HCT116 (cell line): ENCODE measurements at regions not wholly inside any gene's neighbourhood (a gene's known extent, or its start where the extent isn't known, plus 50 kb on each side); places are given as distances from the start of the nearest gene placed in this dataset.

Experiments
- ATAC-seq: fragments of 200-7000 bp; cut with Tn5 transposase; 2 replicates; pipeline ENCODE4 v1.9.1; 2020; ENCODE audit warnings: mild to moderate bottlenecking, moderate library complexity
- BruUV-seq: library from RNA; stranded (reverse); fragments of 400-500 nt; replicated peaks from 2 replicates; lab custom pipeline; 2021; lab: Mats Ljungman, UMichigan
- CTCF ChIA-PET: fragments of 300-600 bp; sonication (Branson Sonifier 250); formaldehyde crosslinking; loops from one replicate; lab custom pipeline; 2021; ENCODE audit warnings: antibody characterized with exemption; lab: Charles Lee
- POLR2A ChIA-PET: fragments of 300-600, 350-600 bp; sonication (Branson Sonifier 250); formaldehyde crosslinking; loops from one replicate; lab custom pipeline; 2021; ENCODE audit warnings: antibody characterized with exemption; lab: Charles Lee
- RAD21 ChIA-PET, 2 experiments: fragments of 300-600 bp; sonication (Branson Sonifier 250); formaldehyde crosslinking; loops; one replicate each; lab custom pipeline; 2023; ENCODE audit warnings: low total read pairs in 2 of 2; ENCODE audit not compliant: uncharacterized antibody in 2 of 2, unreplicated experiment in 2 of 2, low non-redundant PET in 1 of 2; lab: Charles Lee
- DNase-seq: peaks from one replicate; pipeline ENCODE4 v3.0.0-alpha.2; 2010; ENCODE audit warnings: low read depth, low spot score
- H2AFZ ChIP-seq: fragments of 200-600 bp; shearing (Covaris generic), sonication (generic); 2 replicates; pipeline ENCODE4 v1.6.1; 2017; ENCODE audit warnings: low read depth, mixed run types, mixed read lengths, antibody characterized with exemption, low read length; ENCODE audit not compliant: poor library complexity, severe bottlenecking
- H3K27ac ChIP-seq: 2 replicates; pipeline ENCODE4 v1.5.1; 2012; ENCODE audit warnings: low read depth, low read length
- H3K27me3 ChIP-seq: fragments of 200-600 bp; sonication (generic); 2 replicates; pipeline ENCODE4 v1.6.1; 2016; ENCODE audit warnings: mixed run types, low read length, mixed read lengths; ENCODE audit not compliant: insufficient read depth
- H3K36me3 ChIP-seq, 2 experiments: fragments of 200-500 bp in 1 of 2; fragments of 200-600 bp in 1 of 2; sonication (Bioruptor generic) in 1 of 2; sonication (generic) in 1 of 2; 2 replicates each; pipeline versions ENCODE4 v1.5.1 to v1.6.1; 2014 to 2016; ENCODE audit warnings: low read length in 2 of 2, inconsistent platforms in 1 of 2, mixed read lengths in 1 of 2, mixed run types in 1 of 2; ENCODE audit not compliant: insufficient read depth in 2 of 2, control insufficient read depth in 1 of 2
- H3K4me1 ChIP-seq, 2 experiments: fragments of 200-600 bp in 1 of 2; sonication (generic) in 1 of 2; 2 replicates each; pipeline versions ENCODE4 v1.5.1 to v1.6.1; 2012 to 2017; ENCODE audit warnings: low read length in 2 of 2, inconsistent platforms in 1 of 2, mild to moderate bottlenecking in 1 of 2, mixed read lengths in 1 of 2, mixed run types in 1 of 2, moderate library complexity in 1 of 2; ENCODE audit not compliant: insufficient read depth in 2 of 2, control insufficient read depth in 1 of 2
- H3K4me2 ChIP-seq: fragments of 200-600 bp; sonication (generic); 2 replicates; pipeline ENCODE4 v1.6.1; 2017; ENCODE audit warnings: mixed run types, low read length, mixed read lengths
- H3K4me3 ChIP-seq, 2 experiments: fragments of 200-600 bp in 1 of 2; sonication (generic) in 1 of 2; replicated peaks in 1 of 2; 2 replicates each; pipeline ENCODE4 v1.5.1; 2011 to 2016; ENCODE audit warnings: low read length in 2 of 2, control low read depth in 1 of 2, low read depth in 1 of 2, mild to moderate bottlenecking in 1 of 2, mixed read lengths in 1 of 2, mixed run types in 1 of 2
- H3K79me2 ChIP-seq: fragments of 200-600 bp; sonication (generic); 2 replicates; pipeline ENCODE4 v1.6.1; 2017; ENCODE audit warnings: mild to moderate bottlenecking, mixed run types, low read length, moderate library complexity, mixed read lengths; ENCODE audit not compliant: insufficient read depth
- H3K9ac ChIP-seq: fragments of 200-600 bp; sonication (generic); 2 replicates; pipeline ENCODE4 v1.6.1; 2016; ENCODE audit warnings: low read length, mixed read lengths
- H3K9me2 ChIP-seq: fragments of 200-600 bp; sonication (generic), shearing (Covaris generic); 2 replicates; pipeline ENCODE4 v1.6.1; 2017; ENCODE audit warnings: mixed run types, mild to moderate bottlenecking, moderate library complexity; ENCODE audit not compliant: insufficient read depth
- H3K9me3 ChIP-seq, 2 experiments: fragments of 200-500 bp in 1 of 2; fragments of 200-600 bp in 1 of 2; sonication (Bioruptor generic) in 1 of 2; sonication (generic) in 1 of 2; 2 replicates each; pipeline ENCODE4 v1.6.1; 2014 to 2017; ENCODE audit warnings: low read length in 2 of 2, mixed read lengths in 2 of 2, inconsistent platforms in 1 of 2, low read depth in 1 of 2, mild to moderate bottlenecking in 1 of 2, mixed run types in 1 of 2, moderate library complexity in 1 of 2; ENCODE audit not compliant: control insufficient read depth in 1 of 2, insufficient read depth in 1 of 2
- H4K20me1 ChIP-seq: fragments of 200-600 bp; sonication (generic), shearing (Covaris generic); 2 replicates; pipeline ENCODE4 v1.6.1; 2017; ENCODE audit warnings: mixed run types, mild to moderate bottlenecking, moderate library complexity; ENCODE audit not compliant: insufficient read depth
- ATF3 ChIP-seq: IDR thresholded peaks from 2 replicates; pipeline ENCODE4 v1.6.1; 2012
- CBX3 ChIP-seq: IDR thresholded peaks from 2 replicates; pipeline ENCODE4 v1.6.1; 2012; ENCODE audit warnings: low read depth
- CEBPB ChIP-seq: IDR thresholded peaks from 2 replicates; pipeline ENCODE4 v1.6.1; 2012; ENCODE audit warnings: low read depth
- EGR1 ChIP-seq: IDR thresholded peaks from 2 replicates; pipeline ENCODE4 v1.6.1; 2012; ENCODE audit warnings: low read depth
- ELF1 ChIP-seq: IDR thresholded peaks from 2 replicates; pipeline ENCODE4 v1.6.1; 2012; ENCODE audit warnings: low read depth, borderline replicate concordance
- MAX ChIP-seq: IDR thresholded peaks from 2 replicates; pipeline ENCODE4 v1.6.1; 2012
- POLR2A ChIP-seq: IDR thresholded peaks from 2 replicates; pipeline ENCODE4 v1.7.0; 2011; ENCODE audit warnings: borderline replicate concordance; ENCODE audit not compliant: insufficient read depth, insufficient read length; ENCODE audit errors: extremely low read depth
- POLR2AphosphoS5 ChIP-seq: IDR thresholded peaks from 2 replicates; pipeline ENCODE4 v1.6.1; 2011; ENCODE audit warnings: mild to moderate bottlenecking, low read depth, low read length, moderate library complexity
- RAD21 ChIP-seq: IDR thresholded peaks from 2 replicates; pipeline ENCODE4 v1.6.1; 2012; ENCODE audit warnings: low read depth, mild to moderate bottlenecking
- SP1 ChIP-seq: IDR thresholded peaks from 2 replicates; pipeline ENCODE4 v1.6.1; 2012; ENCODE audit warnings: low read depth
- TCF7L2 ChIP-seq: IDR thresholded peaks from 2 replicates; pipeline ENCODE4 v1.7.0; 2011; ENCODE audit warnings: borderline replicate concordance, inconsistent platforms; ENCODE audit not compliant: insufficient read depth, insufficient read length; ENCODE audit errors: extremely low read depth
- YY1 ChIP-seq: IDR thresholded peaks from 2 replicates; pipeline ENCODE4 v1.6.1; 2011; ENCODE audit warnings: low read length, low read depth, moderate library complexity, mild to moderate bottlenecking; ENCODE audit not compliant: insufficient replicate concordance; ENCODE audit errors: extremely low read depth
- ZBTB33 ChIP-seq: IDR thresholded peaks from 2 replicates; pipeline ENCODE4 v1.6.1; 2011; ENCODE audit warnings: mild to moderate bottlenecking, low read length, moderate library complexity; ENCODE audit not compliant: insufficient replicate concordance; ENCODE audit errors: extremely low read depth
- intact Hi-C: fragments of 100-400 bp; cut with micrococcal nuclease; formaldehyde crosslinking; loops from 2 replicates; pipeline ENCODE4 v1.10.0; 2022
- TF ChIP-seq, protein P1 (sequence below), 3 experiments: fragments of 200-600 bp in 1 of 3; sonication (generic) in 1 of 3; IDR thresholded peaks in 2 of 3; conservative IDR thresholded peaks in 1 of 3; 2 replicates each; pipeline ENCODE4 v1.5.1; 2012 to 2017; ENCODE audit warnings: low read depth in 2 of 3, low read length in 2 of 3, antibody characterized with exemption in 1 of 3, borderline replicate concordance in 1 of 3, control low read depth in 1 of 3, mild to moderate bottlenecking in 1 of 3, mixed read lengths in 1 of 3, mixed run types in 1 of 3, moderate library complexity in 1 of 3; ENCODE audit not compliant: insufficient read depth in 1 of 3

DNA sequence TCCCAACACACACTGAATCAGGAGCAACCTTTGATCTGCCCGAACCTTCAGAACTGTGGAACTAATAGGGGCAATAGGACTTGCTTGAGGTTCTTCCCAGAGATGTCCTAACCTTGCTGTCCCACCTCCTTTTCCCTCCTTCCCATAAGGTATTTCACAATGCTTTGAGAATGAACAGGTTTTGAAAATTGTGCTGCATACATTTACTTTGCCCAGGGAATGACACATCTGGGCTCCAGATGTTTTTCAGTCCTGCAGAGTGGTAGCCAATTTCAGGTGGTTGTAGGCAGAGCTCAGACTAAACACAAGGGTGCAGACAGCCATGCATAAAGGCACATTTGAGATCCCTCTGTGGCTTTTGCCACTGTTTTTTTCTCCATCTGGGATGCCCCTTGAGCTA is 206.7 kb upstream of the PWP1 start:
- Histone ChIP-seq H3K9me3 (no peaks in the 10 kb centered on the region), H4K20me1 (no peaks in the 10 kb centered on the region), H2AFZ (no peak overlapping the region), H3K9me2 (no peaks in the 10 kb centered on the region), H3K4me1 (no peaks in the 10 kb centered on the region), H3K4me3 (no peak overlapping the region), H3K4me2 (no peak overlapping the region), H3K9ac (no peak overlapping the region), H3K36me3 (no peaks in the 10 kb centered on the region), H3K79me2 (no peaks in the 10 kb centered on the region), H3K27ac (no peak overlapping the region), H3K27me3 (peaks cover 16% of the 10 kb centered on the region; the same call in 1 of the 2 replicates)
- no peak for TF ChIP-seq YY1
- TF ChIP-seq SP1 = no peak
- no peak for TF ChIP-seq CEBPB
- TF ChIP-seq RAD21 = no peak
- TF ChIP-seq, protein P1, sequence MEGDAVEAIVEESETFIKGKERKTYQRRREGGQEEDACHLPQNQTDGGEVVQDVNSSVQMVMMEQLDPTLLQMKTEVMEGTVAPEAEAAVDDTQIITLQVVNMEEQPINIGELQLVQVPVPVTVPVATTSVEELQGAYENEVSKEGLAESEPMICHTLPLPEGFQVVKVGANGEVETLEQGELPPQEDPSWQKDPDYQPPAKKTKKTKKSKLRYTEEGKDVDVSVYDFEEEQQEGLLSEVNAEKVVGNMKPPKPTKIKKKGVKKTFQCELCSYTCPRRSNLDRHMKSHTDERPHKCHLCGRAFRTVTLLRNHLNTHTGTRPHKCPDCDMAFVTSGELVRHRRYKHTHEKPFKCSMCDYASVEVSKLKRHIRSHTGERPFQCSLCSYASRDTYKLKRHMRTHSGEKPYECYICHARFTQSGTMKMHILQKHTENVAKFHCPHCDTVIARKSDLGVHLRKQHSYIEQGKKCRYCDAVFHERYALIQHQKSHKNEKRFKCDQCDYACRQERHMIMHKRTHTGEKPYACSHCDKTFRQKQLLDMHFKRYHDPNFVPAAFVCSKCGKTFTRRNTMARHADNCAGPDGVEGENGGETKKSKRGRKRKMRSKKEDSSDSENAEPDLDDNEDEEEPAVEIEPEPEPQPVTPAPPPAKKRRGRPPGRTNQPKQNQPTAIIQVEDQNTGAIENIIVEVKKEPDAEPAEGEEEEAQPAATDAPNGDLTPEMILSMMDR (IDR thresholded peaks at IDR 0.05 in 2 of 3, conservative IDR thresholded peaks at IDR 0.05 in 1 of 3; ENCODE audit: borderline replicate concordance in 1 of 3, insufficient read depth in 1 of 3, low read depth in 2 of 3, low read length in 2 of 3) = no peak
- no peak for TF ChIP-seq TCF7L2
- TF ChIP-seq POLR2A = no peak
- no peak for TF ChIP-seq CBX3
- TF ChIP-seq EGR1 = no peak
- TF ChIP-seq MAX = no peak
- TF ChIP-seq ATF3 = no peak
- TF ChIP-seq ELF1 = no peak
- TF ChIP-seq POLR2AphosphoS5 = no peak
- no peak for TF ChIP-seq ZBTB33
- intact Hi-C loops = no loop called here
- DNase-seq (no peak), ATAC-seq (no peak)
- no TSS peak for BruUV-seq
- ChIA-PET RAD21 (no interaction called here), POLR2A (no interaction called here), CTCF (no interaction called here)
